Lung (tissue), 11 donors: ENCODE measurements at regions not wholly inside any gene's neighbourhood (a gene's known extent, or its start where the extent isn't known, plus 50 kb on each side); places are given as distances from the start of the nearest gene placed in this dataset.

ENCODE experiments used
- ATAC-seq: fragments of 200-7000 bp; cut with Tn5 transposase; one replicate; pipeline ENCODE4 v1.9.1; 2020; ENCODE audit warnings: moderate number of reproducible peaks; ENCODE audit not compliant: insufficient read depth, low FRiP score
- DNase-seq, 3 donors: peaks; one replicate each; pipeline ENCODE4 v3.0.0-alpha.2; 2013 to 2017
- H3K27ac ChIP-seq, 2 donors: one replicate each; pipeline ENCODE4 v1.5.1; 2013; ENCODE audit warnings: mild to moderate bottlenecking in 2 of 2, moderate library complexity in 2 of 2, control low read depth in 1 of 2, inconsistent platforms in 1 of 2, low read depth in 1 of 2, low read length in 1 of 2
- H3K27me3 ChIP-seq, 3 donors: one replicate each; pipeline ENCODE4 v1.5.1; 2013; ENCODE audit warnings: low read length in 2 of 3; ENCODE audit not compliant: control insufficient read depth in 3 of 3, insufficient read depth in 3 of 3
- H3K36me3 ChIP-seq, 4 donors: one replicate each; pipeline ENCODE4 v1.5.1; 2013; ENCODE audit warnings: low read length in 4 of 4, mild to moderate bottlenecking in 1 of 4, moderate library complexity in 1 of 4; ENCODE audit not compliant: control insufficient read depth in 4 of 4, insufficient read depth in 4 of 4
- H3K4me1 ChIP-seq, 5 donors: one replicate each; pipeline ENCODE4 v1.5.1; 2013; ENCODE audit warnings: low read length in 5 of 5, mild to moderate bottlenecking in 2 of 5, moderate library complexity in 1 of 5; ENCODE audit not compliant: control insufficient read depth in 5 of 5, insufficient read depth in 5 of 5
- H3K4me3 ChIP-seq: one replicate; pipeline ENCODE4 v1.5.1; 2013; ENCODE audit warnings: mild to moderate bottlenecking, control low read depth, moderate library complexity
- H3K9ac ChIP-seq, 2 donors: one replicate each; pipeline ENCODE4 v1.5.1; 2013; ENCODE audit warnings: low read length in 2 of 2, control low read depth in 1 of 2; ENCODE audit not compliant: insufficient read depth in 1 of 2
- H3K9me3 ChIP-seq, 4 donors: one replicate each; pipeline ENCODE4 v1.5.1; 2013; ENCODE audit warnings: low read length in 3 of 4, mild to moderate bottlenecking in 1 of 4, moderate library complexity in 1 of 4; ENCODE audit not compliant: control insufficient read depth in 4 of 4, insufficient read depth in 3 of 4
- CTCF ChIP-seq: IDR thresholded peaks from 2 replicates; pipeline ENCODE4 v1.5.1; 2012; ENCODE audit warnings: mild to moderate bottlenecking; ENCODE audit errors: control extremely low read depth, extremely low read depth
- WGBS, 2 donors: extraction: QIAGEN DNeasy Blood & Tissue Kit; methylation state at CpG; one replicate each; pipeline ENCODE4 v1.1.7; 2013; 5-methylcytosine and 5-hydroxymethylcytosine counted together
- donor health status: control.
- donor health status: control.
- donor health status: Bipolar disorder and iron deficiency.
- donor health status: healthy.
- donor health status: DM: yes; HTN: yes; CAD: no.

DNA sequence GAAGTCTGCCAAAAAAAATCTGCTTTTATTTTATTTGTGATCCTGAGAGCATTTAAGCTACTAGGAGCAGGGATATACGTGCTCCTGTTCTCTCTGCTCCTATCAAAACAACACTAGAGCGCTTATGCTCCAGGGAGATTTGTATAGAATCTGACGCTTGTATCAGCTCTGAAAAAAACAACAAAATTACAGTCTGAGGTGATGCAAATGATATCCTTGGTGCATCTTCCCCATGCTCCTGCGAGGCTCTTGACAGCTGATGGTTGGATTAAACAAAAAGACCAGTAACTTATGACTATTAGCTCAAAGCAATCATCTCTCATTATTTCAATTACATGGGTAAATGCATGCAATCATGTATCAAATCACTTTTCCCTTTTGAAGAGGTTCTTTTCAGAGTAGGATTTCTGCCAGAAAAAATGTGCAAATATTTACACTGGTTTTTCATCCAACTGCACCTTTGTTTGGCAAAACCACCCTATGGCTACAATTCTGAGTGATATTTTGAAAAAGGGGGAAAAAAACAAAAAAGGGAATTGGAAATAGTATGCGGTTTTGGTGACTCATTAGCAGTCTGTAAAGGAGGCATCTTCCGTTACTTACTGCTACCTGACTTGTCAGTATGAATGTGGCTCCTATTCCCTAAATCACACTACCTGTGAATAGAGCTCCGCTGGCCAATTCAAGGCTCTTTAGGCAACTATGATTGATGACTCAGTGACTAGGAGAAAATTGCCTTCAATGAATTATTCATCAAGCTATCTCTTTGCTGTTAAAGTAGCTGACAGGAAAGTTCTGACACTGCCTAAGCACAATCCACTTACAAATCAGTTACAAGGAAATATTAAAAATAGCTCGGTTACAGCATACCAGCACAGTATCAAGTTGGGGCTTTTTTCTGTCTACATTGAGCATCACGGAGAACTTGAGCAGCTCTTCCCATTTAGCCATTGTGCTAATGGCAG is 450.0 kb downstream of the FOXG1 start:
- DNase-seq (peak in 1 of 3 donors; percentile 10), ATAC-seq (no peak)
- no peaks in the 10 kb centered on the region for H3K36me3 ChIP-seq
- H3K4me1 ChIP-seq = no peaks in the 10 kb centered on the region
- peaks cover 0 to 8% (median 0%) of the 10 kb centered on the region in 3 donors for H3K27me3 ChIP-seq
- no peak for TF ChIP-seq CTCF
- H3K9ac ChIP-seq = no peak overlapping the region
- no peak overlapping the region for H3K27ac ChIP-seq
- H3K9me3 ChIP-seq = no peaks in the 10 kb centered on the region
- no peak overlapping the region for H3K4me3 ChIP-seq
- WGBS, 2 donors = 46 to 70% methylated on average over 9 of the region's 9 CpGs

- Histone ChIP-seq H3K4me3 (no peak overlapping the region), H3K9me3 (no peaks in the 10 kb centered on the region), H3K9ac (no peak overlapping the region), H3K4me1 (no peaks in the 10 kb centered on the region), H3K27ac (no peak overlapping the region), H3K27me3 (peaks cover 0 to 11% (median 0%) of the 10 kb centered on the region in 3 donors), H3K36me3 (no peaks in the 10 kb centered on the region)
- TF ChIP-seq CTCF = no peak
- WGBS, 2 donors = 62 to 69% methylated on average over 5 of the region's 5 CpGs
- DNase-seq (peak in 1 of 3 donors; percentile 5), ATAC-seq (no peak)
These were observed 451.3 kb downstream of the FOXG1 start for GRCh38 chr14:29217813-29218450.

GRCh38 chr14:29220072-29220471 is 453.5 kb downstream of the FOXG1 start:
- DNase-seq = no peak
- Histone ChIP-seq H3K4me1 (no peaks in the 10 kb centered on the region), H3K9me3 (no peaks in the 10 kb centered on the region), H3K36me3 (no peaks in the 10 kb centered on the region), H3K9ac (no peak overlapping the region), H3K27ac (no peak overlapping the region), H3K4me3 (no peak overlapping the region), H3K27me3 (peaks cover 0 to 11% (median 0%) of the 10 kb centered on the region in 3 donors)
- no peak for TF ChIP-seq CTCF
- WGBS, 2 donors = 40 to 47% methylated on average over 4 of the region's 4 CpGs
- no peak for ATAC-seq
